Karpas-422 (cell line): ENCODE measurements at regions not wholly inside any gene's neighbourhood (a gene's known extent, or its start where the extent isn't known, plus 50 kb on each side); places are given as distances from the start of the nearest gene placed in this dataset.

Experiments used
- DNase-seq: peaks from one replicate; pipeline ENCODE4 v3.0.0-alpha.2; 2015
- H2AFZ ChIP-seq: fragments of 200-600 bp; sonication (generic); 2 replicates; pipeline ENCODE4 v1.6.1; 2014; ENCODE audit warnings: antibody characterized with exemption, low read length, mixed read lengths
- H3K27ac ChIP-seq: fragments of 200-600 bp; sonication (generic); 2 replicates; pipeline ENCODE4 v1.5.1; 2014; ENCODE audit warnings: mild to moderate bottlenecking, low read length, moderate library complexity
- H3K27me3 ChIP-seq: fragments of 200-600 bp; sonication (generic); 2 replicates; pipeline ENCODE4 v1.6.1; 2014; ENCODE audit warnings: low read length, mixed read lengths
- H3K36me3 ChIP-seq: fragments of 200-600 bp; sonication (generic); 2 replicates; pipeline ENCODE4 v1.6.1; 2014; ENCODE audit warnings: low read length, mixed read lengths; ENCODE audit not compliant: insufficient read depth
- H3K4me1 ChIP-seq: fragments of 200-600 bp; sonication (generic); 2 replicates; pipeline ENCODE4 v1.6.1; 2014; ENCODE audit warnings: mild to moderate bottlenecking, low read length, mixed read lengths
- H3K4me2 ChIP-seq: fragments of 200-600 bp; sonication (generic); 2 replicates; pipeline ENCODE4 v1.6.1; 2014; ENCODE audit warnings: low read length, low read depth, mild to moderate bottlenecking; ENCODE audit not compliant: poor library complexity, severe bottlenecking
- H3K4me3 ChIP-seq: fragments of 200-600 bp; sonication (generic); 2 replicates; pipeline ENCODE4 v1.5.1; 2014; ENCODE audit warnings: mild to moderate bottlenecking, antibody characterized with exemption, low read length, mixed read lengths
- H3K79me2 ChIP-seq: fragments of 200-600 bp; sonication (generic); 2 replicates; pipeline ENCODE4 v1.6.1; 2014; ENCODE audit warnings: mild to moderate bottlenecking, low read length, mixed read lengths
- H3K9ac ChIP-seq: fragments of 200-600 bp; sonication (generic); 2 replicates; pipeline ENCODE4 v1.6.0; 2014; ENCODE audit warnings: low read length
- H3K9me2 ChIP-seq: fragments of 200-600 bp; sonication (generic), shearing (Covaris generic); replicated peaks from 2 replicates; pipeline ENCODE4 v1.6.0; 2014; ENCODE audit warnings: mild to moderate bottlenecking, low read length, moderate library complexity; ENCODE audit not compliant: insufficient read depth
- H3K9me3 ChIP-seq: fragments of 300-700, 200-600 bp; sonication (generic); 2 replicates; pipeline ENCODE4 v1.6.1; 2014; ENCODE audit warnings: low read length, mixed read lengths
- H4K20me1 ChIP-seq: fragments of 200-600 bp; sonication (generic); 2 replicates; pipeline ENCODE4 v1.6.1; 2014; ENCODE audit warnings: mild to moderate bottlenecking, antibody characterized with exemption, low read length, low read depth; ENCODE audit not compliant: insufficient read depth

GRCh38 chr3:178043084-178043483, 493.2 kb upstream of the KCNMB2 start:
- no peak overlapping the region for H3K4me2 ChIP-seq
- H3K9me2 ChIP-seq = no peaks in the 10 kb centered on the region
- H3K36me3 ChIP-seq = no peaks in the 10 kb centered on the region
- H3K9ac ChIP-seq = no peak overlapping the region
- H4K20me1 ChIP-seq = no peaks in the 10 kb centered on the region
- H3K27ac ChIP-seq = no peak overlapping the region
- H3K4me1 ChIP-seq = no peaks in the 10 kb centered on the region
- H3K4me3 ChIP-seq = no peak overlapping the region
- peaks cover 13% of the 10 kb centered on the region for H3K9me3 ChIP-seq
- DNase-seq = no peak
- H2AFZ ChIP-seq = no peak overlapping the region
- no peaks in the 10 kb centered on the region for H3K79me2 ChIP-seq
- no peaks in the 10 kb centered on the region for H3K27me3 ChIP-seq

DNA sequence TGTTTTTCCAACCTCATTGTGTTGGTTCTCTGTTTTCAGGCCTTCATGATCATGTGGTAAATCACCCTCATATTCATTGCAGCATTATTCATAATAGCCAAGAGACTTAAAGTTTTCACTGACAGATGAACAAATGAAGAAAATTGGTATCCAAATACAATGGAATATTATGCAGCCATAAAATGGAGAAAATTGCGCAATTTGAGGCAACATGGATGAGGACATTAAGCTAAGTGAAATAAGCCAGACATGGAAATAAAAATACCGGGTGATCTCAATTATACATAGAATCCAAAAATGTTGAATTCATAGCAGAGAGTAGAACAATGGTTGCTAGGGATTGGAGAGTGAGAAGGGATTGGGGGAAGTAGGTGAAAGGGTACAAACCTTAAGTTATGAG, 491.9 kb upstream of the KCNMB2 start:
- Histone ChIP-seq H3K9ac (no peak overlapping the region), H3K4me1 (no peaks in the 10 kb centered on the region), H3K9me2 (no peaks in the 10 kb centered on the region), H3K9me3 (peaks cover 13% of the 10 kb centered on the region), H4K20me1 (no peaks in the 10 kb centered on the region), H3K4me2 (no peak overlapping the region), H3K27ac (no peak overlapping the region), H2AFZ (no peak overlapping the region), H3K79me2 (no peaks in the 10 kb centered on the region), H3K36me3 (no peaks in the 10 kb centered on the region), H3K27me3 (no peaks in the 10 kb centered on the region), H3K4me3 (no peak overlapping the region)
- DNase-seq = no peak

GRCh38 chr3:178047496-178047895, 488.7 kb upstream of the KCNMB2 start:
- H3K36me3 ChIP-seq = no peaks in the 10 kb centered on the region
- no peak overlapping the region for H3K9ac ChIP-seq
- no peaks in the 10 kb centered on the region for H3K9me2 ChIP-seq
- no peaks in the 10 kb centered on the region for H4K20me1 ChIP-seq
- H2AFZ ChIP-seq = no peak overlapping the region
- no peaks in the 10 kb centered on the region for H3K27me3 ChIP-seq
- H3K4me3 ChIP-seq = no peak overlapping the region
- no peaks in the 10 kb centered on the region for H3K4me1 ChIP-seq
- H3K4me2 ChIP-seq = no peak overlapping the region
- H3K9me3 ChIP-seq = peaks cover 15% of the 10 kb centered on the region
- DNase-seq = no peak
- no peak overlapping the region for H3K27ac ChIP-seq
- no peaks in the 10 kb centered on the region for H3K79me2 ChIP-seq

- DNase-seq = no peak
- no peak overlapping the region for H3K9ac ChIP-seq
- H3K4me3 ChIP-seq = no peak overlapping the region
- H3K27ac ChIP-seq = no peak overlapping the region
- H3K9me3 ChIP-seq = peaks cover 14% of the 10 kb centered on the region
- H4K20me1 ChIP-seq = no peaks in the 10 kb centered on the region
- H3K4me1 ChIP-seq = no peaks in the 10 kb centered on the region
- H3K4me2 ChIP-seq = no peak overlapping the region
- no peaks in the 10 kb centered on the region for H3K27me3 ChIP-seq
- no peaks in the 10 kb centered on the region for H3K36me3 ChIP-seq
- H3K9me2 ChIP-seq = no peaks in the 10 kb centered on the region
- H2AFZ ChIP-seq = no peak overlapping the region
- no peaks in the 10 kb centered on the region for H3K79me2 ChIP-seq
Observed at GRCh38 chr3:178048768-178049167, 487.5 kb upstream of the KCNMB2 start.

DNA sequence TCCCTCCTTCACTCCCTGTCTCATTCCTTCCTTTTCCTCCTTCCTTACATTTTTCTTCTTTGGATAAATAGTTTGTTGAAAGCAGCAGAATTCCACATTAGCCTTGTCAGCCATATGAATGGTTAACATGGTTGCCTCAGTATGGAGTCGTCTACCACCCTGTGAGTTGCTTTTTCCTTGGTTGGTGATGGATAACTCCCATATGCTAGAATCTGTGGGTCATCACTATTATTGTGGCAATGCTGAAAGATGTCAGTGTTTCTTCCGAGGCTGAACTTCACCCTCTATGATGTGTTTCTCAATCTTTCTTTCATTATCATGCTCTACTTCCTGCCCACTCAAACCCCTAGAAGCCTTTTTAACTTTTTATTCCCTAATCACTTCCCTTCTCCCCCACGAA, 481.8 kb upstream of the KCNMB2 start:
- no peak overlapping the region for H2AFZ ChIP-seq
- no peaks in the 10 kb centered on the region for H3K36me3 ChIP-seq
- H3K9ac ChIP-seq = no peak overlapping the region

GRCh38 chr3:178055939-178056338, 480.3 kb upstream of the KCNMB2 start:
- no peaks in the 10 kb centered on the region for H4K20me1 ChIP-seq
- no peak overlapping the region for H3K4me3 ChIP-seq

More for the DNA sequence above, 481.8 kb upstream of the KCNMB2 start:
- no peaks in the 10 kb centered on the region for H3K9me2 ChIP-seq
- no peaks in the 10 kb centered on the region for H3K4me1 ChIP-seq
- H3K9me3 ChIP-seq = peaks cover 15% of the 10 kb centered on the region; the same call in 1 of the 2 replicates
- no peaks in the 10 kb centered on the region for H3K79me2 ChIP-seq
- no peak overlapping the region for H3K27ac ChIP-seq
- H3K27me3 ChIP-seq = no peaks in the 10 kb centered on the region
- no peak overlapping the region for H3K4me3 ChIP-seq
- H4K20me1 ChIP-seq = no peaks in the 10 kb centered on the region
- no peak for DNase-seq
- H3K4me2 ChIP-seq = no peak overlapping the region

DNA sequence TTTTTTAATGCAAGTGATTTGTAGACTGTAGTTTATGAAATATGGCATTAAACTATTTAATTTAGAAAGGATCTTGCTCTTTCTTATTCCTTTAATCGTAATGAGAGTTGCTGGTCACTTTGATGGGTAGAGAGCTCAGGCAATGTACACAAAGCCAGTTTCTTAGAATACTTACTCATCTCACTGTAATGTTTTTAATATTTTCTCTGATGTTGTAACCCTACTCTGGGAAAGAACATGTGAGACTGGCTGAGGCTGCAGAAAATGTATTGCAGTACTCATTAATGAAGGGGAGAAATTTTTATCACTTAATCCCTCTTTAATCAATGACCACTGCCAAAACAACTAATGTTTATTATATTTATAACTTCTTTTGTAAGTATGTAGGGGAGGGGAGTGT, 479.4 kb upstream of the KCNMB2 start:
- H3K4me2 ChIP-seq = no peak overlapping the region

More at GRCh38 chr3:178055939-178056338, 480.3 kb upstream of the KCNMB2 start:
- Histone ChIP-seq H3K9me2 (no peaks in the 10 kb centered on the region), H3K79me2 (no peaks in the 10 kb centered on the region), H3K27ac (no peak overlapping the region), H3K4me1 (no peaks in the 10 kb centered on the region), H3K27me3 (no peaks in the 10 kb centered on the region), H2AFZ (no peak overlapping the region), H3K9me3 (peaks cover 10% of the 10 kb centered on the region; the same call in 1 of the 2 replicates), H3K4me2 (no peak overlapping the region), H3K9ac (no peak overlapping the region), H3K36me3 (no peaks in the 10 kb centered on the region)
- no peak for DNase-seq

DNA sequence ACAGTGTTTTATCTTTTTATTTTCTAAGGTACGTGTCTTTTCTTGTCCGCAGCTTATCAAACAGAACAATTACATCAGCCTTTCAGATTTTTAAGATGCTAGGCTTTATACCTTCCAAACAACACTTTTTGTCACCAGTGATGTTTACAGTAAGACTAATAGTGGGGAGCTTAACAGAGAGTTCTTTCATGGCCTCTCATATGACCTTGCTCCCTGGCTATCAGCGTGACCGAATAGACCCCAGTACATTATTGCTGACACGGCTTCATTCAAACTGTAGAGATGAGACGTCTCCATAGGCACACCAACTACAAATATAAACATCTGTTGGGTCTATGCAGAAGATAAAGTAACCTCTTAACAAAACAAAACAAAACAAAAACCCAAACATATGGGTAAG, 477.6 kb upstream of the KCNMB2 start:
- Histone ChIP-seq H3K4me3 (no peak overlapping the region), H3K27me3 (no peaks in the 10 kb centered on the region), H3K4me2 (no peak overlapping the region), H2AFZ (no peak overlapping the region), H3K79me2 (no peaks in the 10 kb centered on the region), H3K9me2 (no peaks in the 10 kb centered on the region), H3K27ac (no peak overlapping the region), H4K20me1 (no peaks in the 10 kb centered on the region), H3K9ac (no peak overlapping the region), H3K4me1 (no peaks in the 10 kb centered on the region), H3K9me3 (peaks cover 6% of the 10 kb centered on the region; the same call in 1 of the 2 replicates), H3K36me3 (no peaks in the 10 kb centered on the region)
- DNase-seq = no peak

More for the DNA sequence above, 479.4 kb upstream of the KCNMB2 start:
- H3K9me2 ChIP-seq = no peaks in the 10 kb centered on the region
- H3K27ac ChIP-seq = no peak overlapping the region
- H3K27me3 ChIP-seq = no peaks in the 10 kb centered on the region
- no peaks in the 10 kb centered on the region for H4K20me1 ChIP-seq
- H3K4me3 ChIP-seq = no peak overlapping the region
- DNase-seq = no peak
- no peaks in the 10 kb centered on the region for H3K36me3 ChIP-seq
- no peaks in the 10 kb centered on the region for H3K79me2 ChIP-seq
- no peak overlapping the region for H3K9ac ChIP-seq
- H3K9me3 ChIP-seq = peaks cover 10% of the 10 kb centered on the region; the same call in 1 of the 2 replicates
- no peaks in the 10 kb centered on the region for H3K4me1 ChIP-seq
- H2AFZ ChIP-seq = no peak overlapping the region

DNA sequence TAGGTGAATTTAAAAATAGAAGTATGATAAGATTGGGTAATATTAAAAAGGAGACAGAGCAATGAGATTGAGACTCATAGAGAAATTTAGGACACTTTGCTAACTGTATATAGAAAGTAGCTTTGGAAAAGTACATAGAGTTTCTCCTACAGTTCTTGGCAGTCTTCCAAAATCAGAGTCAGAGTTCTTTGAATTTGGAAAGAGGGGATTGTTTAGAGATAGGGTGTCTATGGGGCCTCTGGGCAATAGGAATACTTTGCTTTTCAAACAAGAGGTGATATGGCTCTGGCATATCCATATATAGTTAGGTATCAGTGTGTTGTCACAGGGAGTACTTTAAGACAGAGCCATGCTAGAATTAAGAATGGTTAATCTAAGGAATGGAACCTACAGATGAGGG, 477.1 kb upstream of the KCNMB2 start:
- Histone ChIP-seq H3K9ac (no peak overlapping the region), H3K79me2 (no peaks in the 10 kb centered on the region), H3K4me2 (no peak overlapping the region), H2AFZ (no peak overlapping the region), H4K20me1 (no peaks in the 10 kb centered on the region), H3K4me3 (no peak overlapping the region), H3K9me3 (peaks cover 6% of the 10 kb centered on the region; the same call in 1 of the 2 replicates), H3K9me2 (no peaks in the 10 kb centered on the region), H3K4me1 (no peaks in the 10 kb centered on the region), H3K36me3 (no peaks in the 10 kb centered on the region), H3K27ac (no peak overlapping the region), H3K27me3 (no peaks in the 10 kb centered on the region)
- DNase-seq = no peak
